H9 (cell line): ENCODE measurements at regions not wholly inside any gene's neighbourhood (a gene's known extent, or its start where the extent isn't known, plus 50 kb on each side); places are given as distances from the start of the nearest gene placed in this dataset.
A peak's percentile ranks its signal among the peaks of the same experiment; 100 is the strongest.

Source experiments
- DNase-seq: peaks from one replicate; pipeline ENCODE4 v3.0.0-alpha.2; 2017
- H2AFZ ChIP-seq: one replicate; pipeline ENCODE4 v1.6.1; 2013; ENCODE audit warnings: mild to moderate bottlenecking, low read length, control low read depth, moderate library complexity
- H2AK5ac ChIP-seq: 2 replicates; pipeline ENCODE4 v1.6.1; 2013; ENCODE audit warnings: low read length, control low read depth, mixed read lengths; ENCODE audit not compliant: insufficient read length
- H2BK120ac ChIP-seq: one replicate; pipeline ENCODE4 v1.6.1; 2013; ENCODE audit warnings: low read depth, mild to moderate bottlenecking, low read length, control low read depth, inconsistent platforms; ENCODE audit not compliant: poor library complexity, severe bottlenecking
- H2BK12ac ChIP-seq: 2 replicates; pipeline ENCODE4 v1.6.1; 2013; ENCODE audit warnings: low read length, control low read depth, mixed read lengths, low read depth; ENCODE audit not compliant: insufficient read length
- H2BK15ac ChIP-seq: 2 replicates; pipeline ENCODE4 v1.6.1; 2013; ENCODE audit warnings: low read depth, low read length, control low read depth
- H2BK20ac ChIP-seq: one replicate; pipeline ENCODE4 v1.6.1; 2013; ENCODE audit warnings: low read depth, mild to moderate bottlenecking, low read length, control low read depth, inconsistent platforms; ENCODE audit not compliant: poor library complexity, severe bottlenecking
- H2BK5ac ChIP-seq: 2 replicates; pipeline ENCODE4 v1.6.1; 2013; ENCODE audit warnings: low read length, control low read depth, mixed read lengths; ENCODE audit not compliant: insufficient read length
- H3K14ac ChIP-seq: 2 replicates; pipeline ENCODE4 v1.6.1; 2013; ENCODE audit warnings: low read length, control low read depth; ENCODE audit not compliant: insufficient read depth
- H3K18ac ChIP-seq: 2 replicates; pipeline ENCODE4 v1.6.1; 2013; ENCODE audit warnings: low read depth, mild to moderate bottlenecking, mixed read lengths, low read length, control low read depth; ENCODE audit not compliant: insufficient read length
- H3K23ac ChIP-seq: 2 replicates; pipeline ENCODE4 v1.6.1; 2013; ENCODE audit warnings: low read length, control low read depth, mixed read lengths, low read depth; ENCODE audit not compliant: insufficient read length
- H3K23me2 ChIP-seq: 2 replicates; pipeline ENCODE4 v1.6.1; 2013; ENCODE audit warnings: low read depth, mild to moderate bottlenecking, mixed read lengths, low read length, control low read depth; ENCODE audit not compliant: insufficient read length, poor library complexity, severe bottlenecking
- H3K27ac ChIP-seq: 2 replicates; pipeline ENCODE4 v1.5.1; 2013; ENCODE audit warnings: low read length, control low read depth, mixed read lengths, low read depth; ENCODE audit not compliant: insufficient read length
- H3K27me3 ChIP-seq: 2 replicates; pipeline ENCODE4 v1.6.1; 2013; ENCODE audit warnings: low read length, control low read depth, inconsistent platforms; ENCODE audit not compliant: insufficient read depth
- H3K4ac ChIP-seq: 2 replicates; pipeline ENCODE4 v1.6.1; 2013; ENCODE audit warnings: low read depth, mild to moderate bottlenecking, control low read depth, inconsistent platforms, low read length, moderate library complexity
- H3K4me1 ChIP-seq: 2 replicates; pipeline ENCODE4 v1.6.1; 2013; ENCODE audit warnings: low read length, control low read depth, inconsistent platforms; ENCODE audit not compliant: insufficient read depth
- H3K4me2 ChIP-seq: 2 replicates; pipeline ENCODE4 v1.6.1; 2013; ENCODE audit warnings: low read length, control low read depth, mixed read lengths; ENCODE audit not compliant: insufficient read length, insufficient read depth
- H3K56ac ChIP-seq: 2 replicates; pipeline ENCODE4 v1.6.1; 2013; ENCODE audit warnings: low read depth, mild to moderate bottlenecking, mixed read lengths, low read length, control low read depth; ENCODE audit not compliant: insufficient read length
- H3K79me1 ChIP-seq: 2 replicates; pipeline ENCODE4 v1.6.1; 2013; ENCODE audit warnings: low read depth, mild to moderate bottlenecking, moderate library complexity, low read length, control low read depth, inconsistent platforms; ENCODE audit not compliant: insufficient read depth, poor library complexity, severe bottlenecking
- H3K79me2 ChIP-seq: 2 replicates; pipeline ENCODE4 v1.6.1; 2013; ENCODE audit warnings: low read length, control low read depth, inconsistent platforms; ENCODE audit not compliant: insufficient read depth
- H3K9ac ChIP-seq: 2 replicates; pipeline ENCODE4 v1.6.1; 2013; ENCODE audit warnings: low read length, control low read depth, mixed read lengths; ENCODE audit not compliant: insufficient read length; ENCODE audit errors: extremely low read depth
- H3K9me3 ChIP-seq: one replicate; pipeline ENCODE4 v1.6.1; 2013; ENCODE audit warnings: low read depth, low read length, inconsistent platforms; ENCODE audit not compliant: control insufficient read depth
- H3T11ph ChIP-seq: one replicate; pipeline ENCODE4 v1.6.1; 2013; ENCODE audit warnings: mild to moderate bottlenecking, low read length, control low read depth, inconsistent platforms
- H4K20me1 ChIP-seq: one replicate; pipeline ENCODE4 v1.6.1; 2013; ENCODE audit not compliant: control insufficient read depth, insufficient read length, insufficient read depth
- H4K5ac ChIP-seq: 2 replicates; pipeline ENCODE4 v1.6.1; 2013; ENCODE audit warnings: low read depth, mild to moderate bottlenecking, mixed read lengths, low read length, control low read depth; ENCODE audit not compliant: insufficient read length
- H4K8ac ChIP-seq: replicated peaks from 2 replicates; pipeline ENCODE4 v1.6.1; 2013; ENCODE audit warnings: low read length, control low read depth, mixed read lengths, low read depth; ENCODE audit not compliant: insufficient read length
- H4K91ac ChIP-seq: 2 replicates; pipeline ENCODE4 v1.6.1; 2013; ENCODE audit warnings: low read depth, mild to moderate bottlenecking, moderate library complexity, mixed read lengths, low read length, control low read depth; ENCODE audit not compliant: insufficient read length
- H3K27ac Mint-ChIP-seq, 3 experiments: 2 replicates in 2 of 3; 3 replicates in 1 of 3; pipeline ENCODE4 v1.8.0; 2020 to 2021; ENCODE audit warnings: mixed read lengths in 3 of 3, mild to moderate bottlenecking in 1 of 3, moderate library complexity in 1 of 3
- H3K27me3 Mint-ChIP-seq: 2 replicates; pipeline ENCODE4 v1.8.0; 2021; ENCODE audit warnings: low read depth, mild to moderate bottlenecking, moderate library complexity, mixed read lengths
- H3K36me3 Mint-ChIP-seq, 3 experiments: 2 replicates in 2 of 3; 3 replicates in 1 of 3; pipeline ENCODE4 v1.8.0; 2020 to 2021; ENCODE audit warnings: low read depth in 3 of 3, mixed read lengths in 3 of 3; ENCODE audit not compliant: insufficient read depth in 1 of 3
- H3K4me1 Mint-ChIP-seq, 2 experiments: 2 replicates each; pipeline ENCODE4 v1.8.0; 2020; ENCODE audit warnings: mixed read lengths in 2 of 2
- H3K4me3 Mint-ChIP-seq, 2 experiments: 2 replicates in 1 of 2; 3 replicates in 1 of 2; pipeline ENCODE4 v1.8.0; 2020 to 2021; ENCODE audit warnings: mild to moderate bottlenecking in 2 of 2, mixed read lengths in 2 of 2, moderate library complexity in 1 of 2
- H3K9me3 Mint-ChIP-seq, 2 experiments: 2 replicates in 1 of 2; 3 replicates in 1 of 2; pipeline ENCODE4 v1.8.0; 2020; ENCODE audit warnings: mild to moderate bottlenecking in 2 of 2, mixed read lengths in 2 of 2, moderate library complexity in 1 of 2
- WGBS: extraction: QIAGEN DNeasy Blood & Tissue Kit; methylation state at CpG from one replicate; pipeline ENCODE4 v1.1.7; 2013; ENCODE audit warnings: missing lambda C conversion rate, low lambda C conversion rate, mixed read lengths; ENCODE audit not compliant: insufficient read length; ENCODE audit errors: extremely low coverage; 5-methylcytosine and 5-hydroxymethylcytosine counted together
- TF ChIP-seq, protein P1 (sequence below): fragments of 200-600 bp; sonication (generic); conservative IDR thresholded peaks from 3 replicates; pipeline ENCODE4 v1.8.0; 2021; ENCODE audit warnings: antibody characterized with exemption, mild to moderate bottlenecking

- H3T11ph ChIP-seq: no peak overlapping the region
- H3K9me3 ChIP-seq: no peaks in the 10 kb centered on the region
- H3K27me3 Mint-ChIP-seq: no peaks in the 10 kb centered on the region; the same call in 1 of the 2 replicates
- no peak overlapping the region for H2BK15ac ChIP-seq
- H3K23ac ChIP-seq: no peak overlapping the region
- H2BK20ac ChIP-seq: no peak overlapping the region
- TF ChIP-seq, protein P1, sequence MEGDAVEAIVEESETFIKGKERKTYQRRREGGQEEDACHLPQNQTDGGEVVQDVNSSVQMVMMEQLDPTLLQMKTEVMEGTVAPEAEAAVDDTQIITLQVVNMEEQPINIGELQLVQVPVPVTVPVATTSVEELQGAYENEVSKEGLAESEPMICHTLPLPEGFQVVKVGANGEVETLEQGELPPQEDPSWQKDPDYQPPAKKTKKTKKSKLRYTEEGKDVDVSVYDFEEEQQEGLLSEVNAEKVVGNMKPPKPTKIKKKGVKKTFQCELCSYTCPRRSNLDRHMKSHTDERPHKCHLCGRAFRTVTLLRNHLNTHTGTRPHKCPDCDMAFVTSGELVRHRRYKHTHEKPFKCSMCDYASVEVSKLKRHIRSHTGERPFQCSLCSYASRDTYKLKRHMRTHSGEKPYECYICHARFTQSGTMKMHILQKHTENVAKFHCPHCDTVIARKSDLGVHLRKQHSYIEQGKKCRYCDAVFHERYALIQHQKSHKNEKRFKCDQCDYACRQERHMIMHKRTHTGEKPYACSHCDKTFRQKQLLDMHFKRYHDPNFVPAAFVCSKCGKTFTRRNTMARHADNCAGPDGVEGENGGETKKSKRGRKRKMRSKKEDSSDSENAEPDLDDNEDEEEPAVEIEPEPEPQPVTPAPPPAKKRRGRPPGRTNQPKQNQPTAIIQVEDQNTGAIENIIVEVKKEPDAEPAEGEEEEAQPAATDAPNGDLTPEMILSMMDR: peak; percentile 45
- H3K4me3 Mint-ChIP-seq: no peak overlapping the region
- no peak overlapping the region for H2BK12ac ChIP-seq
- H4K20me1 ChIP-seq: no peaks in the 10 kb centered on the region
- no peak overlapping the region for H4K8ac ChIP-seq
- H4K91ac ChIP-seq: no peak overlapping the region
- no peak overlapping the region for H3K4ac ChIP-seq
- no peak overlapping the region for H2BK120ac ChIP-seq
- H3K27me3 ChIP-seq: no peaks in the 10 kb centered on the region; the same call in 1 of the 2 replicates
- H3K9ac ChIP-seq: no peak overlapping the region
- no peaks in the 10 kb centered on the region for H3K23me2 ChIP-seq
- no CpG with 5 or more reads among the region's 6 CpGs for WGBS
- no peak overlapping the region for H3K27ac ChIP-seq
- H2AK5ac ChIP-seq: no peak overlapping the region
- H3K36me3 Mint-ChIP-seq: no peaks in the 10 kb centered on the region
- no peak overlapping the region for H2AFZ ChIP-seq
- no peak overlapping the region for H3K18ac ChIP-seq
- no peak overlapping the region for H2BK5ac ChIP-seq
- no peaks in the 10 kb centered on the region for H3K79me2 ChIP-seq
- H4K5ac ChIP-seq: no peak overlapping the region
- no peak overlapping the region for H3K14ac ChIP-seq
- H3K27ac Mint-ChIP-seq: 0 out of 7 replicates have a peak overlapping the region, but pooled peaks of 1 of the 3 experiments have one; percentile 35
- no peaks in the 10 kb centered on the region for H3K79me1 ChIP-seq
- H3K4me2 ChIP-seq: no peak overlapping the region
- no peaks in the 10 kb centered on the region for H3K9me3 Mint-ChIP-seq
- no peak for DNase-seq
- peaks cover 5% of the 10 kb centered on the region; the same call in 1 of the 2 replicates for H3K4me1 ChIP-seq
- no peak overlapping the region for H3K56ac ChIP-seq
- peaks cover 7 to 11% of the 10 kb centered on the region in 2 experiments for H3K4me1 Mint-ChIP-seq
Measured at GRCh38 chr2:70356941-70357683, 55.2 kb upstream of the FAM136A start.
